Neural progenitor cell (in vitro differentiated cells): ENCODE measurements at regions not wholly inside any gene's neighbourhood (a gene's known extent, or its start where the extent isn't known, plus 50 kb on each side); places are given as distances from the start of the nearest gene placed in this dataset.

ENCODE experiments used
- EZH2phosphoT487 ChIP-seq: fragments of 200-600 bp; sonication (generic); IDR thresholded peaks from 2 replicates; pipeline ENCODE4 v1.6.1; 2017; ENCODE audit warnings: antibody characterized with exemption
- TF ChIP-seq, protein P1 (sequence below): fragments of 200-600 bp; sonication (generic); IDR thresholded peaks from 2 replicates; pipeline ENCODE4 v1.5.1; 2017; ENCODE audit warnings: antibody characterized with exemption, mild to moderate bottlenecking

DNA sequence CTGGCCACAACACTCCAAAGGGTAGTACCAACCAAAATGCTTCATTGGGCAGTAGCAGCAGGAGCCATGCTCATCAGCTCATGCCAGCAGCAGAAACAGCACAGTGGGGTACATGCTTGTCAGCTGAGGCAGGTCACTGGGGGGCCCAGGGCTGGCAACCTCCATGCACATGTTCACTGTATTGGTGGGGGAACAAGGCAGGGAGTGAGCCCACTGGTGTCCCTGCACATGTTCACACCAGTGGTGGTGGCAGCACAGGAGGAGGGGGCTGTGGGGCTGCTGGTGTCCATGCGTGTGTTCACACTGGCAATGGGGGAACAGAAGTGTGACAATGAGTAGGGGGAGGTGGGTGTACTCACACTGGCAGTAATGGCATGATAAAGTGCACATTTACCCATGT lies 254.3 kb upstream of the KIF2A start:
- TF ChIP-seq, protein P1, sequence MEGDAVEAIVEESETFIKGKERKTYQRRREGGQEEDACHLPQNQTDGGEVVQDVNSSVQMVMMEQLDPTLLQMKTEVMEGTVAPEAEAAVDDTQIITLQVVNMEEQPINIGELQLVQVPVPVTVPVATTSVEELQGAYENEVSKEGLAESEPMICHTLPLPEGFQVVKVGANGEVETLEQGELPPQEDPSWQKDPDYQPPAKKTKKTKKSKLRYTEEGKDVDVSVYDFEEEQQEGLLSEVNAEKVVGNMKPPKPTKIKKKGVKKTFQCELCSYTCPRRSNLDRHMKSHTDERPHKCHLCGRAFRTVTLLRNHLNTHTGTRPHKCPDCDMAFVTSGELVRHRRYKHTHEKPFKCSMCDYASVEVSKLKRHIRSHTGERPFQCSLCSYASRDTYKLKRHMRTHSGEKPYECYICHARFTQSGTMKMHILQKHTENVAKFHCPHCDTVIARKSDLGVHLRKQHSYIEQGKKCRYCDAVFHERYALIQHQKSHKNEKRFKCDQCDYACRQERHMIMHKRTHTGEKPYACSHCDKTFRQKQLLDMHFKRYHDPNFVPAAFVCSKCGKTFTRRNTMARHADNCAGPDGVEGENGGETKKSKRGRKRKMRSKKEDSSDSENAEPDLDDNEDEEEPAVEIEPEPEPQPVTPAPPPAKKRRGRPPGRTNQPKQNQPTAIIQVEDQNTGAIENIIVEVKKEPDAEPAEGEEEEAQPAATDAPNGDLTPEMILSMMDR: no peak
- no peak for TF ChIP-seq EZH2phosphoT487
